NOMO-1 treated with DMSO at 0.1 percent for 48 hours (cell line): ENCODE measurements at regions not wholly inside any gene's neighbourhood (a gene's known extent, or its start where the extent isn't known, plus 50 kb on each side); places are given as distances from the start of the nearest gene placed in this dataset.

ENCODE experiments used
- DNase-seq: peaks from one replicate; lab custom pipeline; 2025; ENCODE audit not compliant: unreplicated experiment; lab: John Stamatoyannopoulos, UW

- no peak for DNase-seq
These were observed 130.1 kb downstream of the C9orf50 start for GRCh38 chr9:129490583-129491486.

DNA sequence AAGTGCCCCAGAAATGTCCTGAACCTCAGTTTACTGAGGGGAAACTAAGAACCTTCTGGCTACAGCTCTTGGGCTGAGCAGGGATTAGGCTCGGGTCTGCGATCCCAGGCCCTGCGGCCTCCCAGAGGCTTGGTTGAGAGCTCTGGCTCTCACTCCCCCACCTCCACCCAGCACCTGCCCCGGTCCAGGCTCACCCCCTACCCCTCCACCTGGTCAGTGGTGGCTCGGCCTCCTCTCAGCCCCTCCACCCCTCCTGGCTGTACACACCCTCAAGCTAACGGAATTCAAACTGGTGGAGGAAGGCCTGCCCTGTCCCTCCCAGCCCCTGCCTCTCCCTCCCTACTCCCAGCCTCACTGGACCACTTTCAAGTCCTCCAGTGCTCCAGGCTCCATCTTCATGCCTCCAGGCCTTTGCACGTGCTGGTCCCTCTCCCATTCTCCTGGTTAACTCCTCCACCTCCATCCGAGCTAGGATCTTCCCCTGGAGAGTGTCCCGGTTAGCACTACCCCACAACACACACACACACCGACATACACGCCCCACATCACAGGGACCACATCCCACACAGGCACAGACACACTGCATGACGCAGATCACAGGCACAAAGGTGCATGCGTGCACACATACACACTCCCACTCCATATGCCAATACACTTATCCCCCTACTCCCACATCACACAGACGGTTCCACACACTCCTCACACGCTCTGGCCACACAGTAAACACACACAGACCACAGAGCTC is 130.9 kb downstream of the C9orf50 start:
- no peak for DNase-seq

GRCh38 chr9:129487658-129488483 is 133.0 kb downstream of the C9orf50 start:
- no peak for DNase-seq

DNA sequence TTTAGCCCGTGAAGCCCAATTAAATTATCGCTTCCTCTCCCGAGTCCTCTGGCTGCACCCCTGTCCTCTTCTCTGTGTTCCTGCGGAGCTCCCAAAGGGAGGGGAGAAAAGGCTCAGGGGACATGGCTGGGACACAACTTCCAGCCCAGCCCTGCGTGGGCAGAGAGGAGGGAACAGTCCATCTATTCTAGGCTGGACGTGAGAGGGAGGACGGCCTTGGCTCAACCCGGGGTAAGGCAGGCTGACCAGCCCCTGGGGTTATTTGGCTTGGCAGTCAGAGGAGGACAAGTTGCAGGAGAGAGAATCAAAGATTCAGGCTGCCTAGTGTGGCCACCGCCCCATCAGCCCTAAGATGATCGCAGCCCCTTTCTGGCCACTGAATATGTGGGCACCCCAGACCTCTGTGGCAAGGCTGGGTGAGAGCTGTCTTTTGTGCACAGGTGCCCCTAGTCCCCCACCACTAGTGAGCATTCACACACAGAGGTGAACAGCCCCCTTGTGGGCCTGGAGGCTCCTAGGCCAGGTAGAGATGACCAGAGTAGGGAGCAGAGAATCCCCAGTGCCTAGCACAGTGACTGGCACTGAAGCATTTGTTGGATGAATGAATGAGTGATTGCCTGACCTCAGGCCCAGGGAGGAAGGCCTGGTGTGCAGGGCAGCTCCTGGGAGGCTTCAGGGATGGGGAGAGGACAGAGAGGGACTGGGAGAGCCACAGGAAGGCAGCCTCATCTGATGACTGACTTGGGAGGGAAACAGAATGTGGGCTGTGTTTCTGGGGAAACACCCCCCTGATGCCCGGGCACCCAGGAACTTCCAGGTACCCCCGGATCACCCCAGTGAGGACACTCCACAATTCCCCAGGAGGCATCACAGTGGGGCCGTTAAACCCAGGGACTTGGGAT is 133.9 kb downstream of the C9orf50 start:
- DNase-seq: no peak

GRCh38 chr9:129485145-129485774 is 135.6 kb downstream of the C9orf50 start:
- DNase-seq: no peak

- DNase-seq: no peak
These were observed 136.4 kb downstream of the C9orf50 start for GRCh38 chr9:129484352-129485000.

- DNase-seq: peak; percentile 53
These were observed 137.2 kb downstream of the C9orf50 start for GRCh38 chr9:129483415-129484351.

- DNase-seq: no peak
These were observed 138.1 kb downstream of the C9orf50 start for GRCh38 chr9:129482521-129483414.

- DNase-seq: no peak
These were observed 138.9 kb downstream of the C9orf50 start for GRCh38 chr9:129481810-129482511.

DNA sequence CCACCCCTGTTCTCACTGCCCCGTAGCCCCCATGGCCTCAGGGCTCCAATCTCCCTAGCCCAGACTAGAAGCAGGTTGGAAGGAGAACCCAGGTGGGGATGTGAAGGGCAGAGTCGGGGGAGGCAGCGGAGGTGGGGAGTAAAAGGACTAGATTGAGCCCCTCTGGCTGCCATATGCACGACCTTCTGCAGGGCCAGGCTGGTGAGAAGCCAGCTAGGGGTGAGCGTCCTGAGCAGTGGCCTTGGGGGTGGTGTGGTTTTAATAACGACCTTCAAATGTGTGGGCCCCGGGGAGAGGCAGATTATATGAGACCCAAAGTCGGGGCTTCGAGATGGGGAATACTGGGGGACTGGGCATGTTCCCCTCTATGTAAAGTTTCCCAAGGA is 139.5 kb downstream of the C9orf50 start:
- no peak for DNase-seq

- no peak for DNase-seq
These were observed 140.2 kb downstream of the C9orf50 start for GRCh38 chr9:129480745-129481144.

- no peak for DNase-seq
These were observed 140.7 kb downstream of the C9orf50 start for GRCh38 chr9:129480227-129480626.

DNA sequence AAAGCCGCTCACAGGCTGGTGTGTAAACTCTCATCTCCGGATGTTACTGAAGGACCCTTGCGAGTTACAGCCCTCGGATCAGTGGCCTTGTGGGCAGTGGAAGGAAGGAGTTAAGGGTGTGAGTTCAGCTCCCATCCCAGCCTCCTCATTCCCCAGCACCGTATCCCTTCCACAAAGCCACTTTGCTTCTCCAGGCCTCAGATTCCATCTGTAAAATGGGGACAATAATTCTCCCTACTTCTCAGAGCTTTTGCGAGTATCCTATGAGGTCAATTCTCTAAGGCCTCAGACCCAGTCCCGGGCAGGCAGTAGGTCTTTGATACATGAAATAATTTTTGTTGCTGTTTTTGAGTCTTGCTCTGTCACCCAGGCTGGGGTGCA is 141.3 kb downstream of the C9orf50 start:
- DNase-seq: no peak

DNA sequence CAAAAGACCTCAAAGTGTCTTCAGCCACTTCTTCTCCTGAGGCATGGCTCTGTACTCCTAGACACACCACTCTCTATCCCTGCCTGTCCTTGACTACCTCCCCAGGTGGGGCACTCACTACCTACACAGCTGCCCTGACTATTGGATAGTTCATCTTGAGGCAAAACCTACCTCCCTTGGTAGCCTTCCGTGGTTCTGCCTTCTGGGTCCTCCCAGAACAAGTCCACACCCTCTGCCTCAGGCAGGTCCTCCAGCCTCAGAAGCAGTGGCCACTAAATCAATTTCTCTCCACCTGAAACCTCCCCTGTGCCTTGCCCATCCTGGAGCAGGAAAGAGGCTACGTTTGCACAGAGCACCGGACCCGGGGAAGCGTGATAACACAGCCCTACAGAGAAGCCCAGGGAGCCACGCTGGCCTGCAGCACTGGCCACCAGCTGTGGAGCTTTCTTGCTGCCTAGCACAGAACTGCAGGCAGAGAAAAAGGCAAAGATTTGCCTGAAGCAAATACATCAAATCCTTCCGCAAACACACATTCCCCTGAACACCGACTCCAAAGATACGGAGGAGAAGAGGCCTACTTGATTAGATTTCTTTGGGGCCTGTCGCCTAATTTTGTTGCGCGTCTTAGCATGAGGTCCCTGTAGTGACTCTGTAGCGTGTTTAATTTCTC is 141.8 kb downstream of the C9orf50 start:
- DNase-seq: no peak

- DNase-seq: no peak
These were observed 142.4 kb downstream of the C9orf50 start for GRCh38 chr9:129478461-129478860.
